Esophagus squamous epithelium (tissue), 4 donors: ENCODE measurements at regions not wholly inside any gene's neighbourhood (a gene's known extent, or its start where the extent isn't known, plus 50 kb on each side); places are given as distances from the start of the nearest gene placed in this dataset.

Experiments
- POLR2A ChIP-seq, 4 donors: fragments of 450-650 bp; IDR thresholded peaks; one replicate each; pipeline ENCODE4 v1.6.1; 2017; ENCODE audit warnings: antibody characterized with exemption in 4 of 4, mild to moderate bottlenecking in 4 of 4, moderate library complexity in 3 of 4
- TF ChIP-seq, protein P1 (sequence below), 6 experiments: fragments of 450-650 bp in 4 of 6; fragments of 200-600 bp in 2 of 6; sonication (generic) in 2 of 6; IDR thresholded peaks; one replicate each; pipeline ENCODE4 v1.5.1; 2016 to 2019; ENCODE audit warnings: antibody characterized with exemption in 6 of 6, mild to moderate bottlenecking in 4 of 6, moderate library complexity in 4 of 6

DNA sequence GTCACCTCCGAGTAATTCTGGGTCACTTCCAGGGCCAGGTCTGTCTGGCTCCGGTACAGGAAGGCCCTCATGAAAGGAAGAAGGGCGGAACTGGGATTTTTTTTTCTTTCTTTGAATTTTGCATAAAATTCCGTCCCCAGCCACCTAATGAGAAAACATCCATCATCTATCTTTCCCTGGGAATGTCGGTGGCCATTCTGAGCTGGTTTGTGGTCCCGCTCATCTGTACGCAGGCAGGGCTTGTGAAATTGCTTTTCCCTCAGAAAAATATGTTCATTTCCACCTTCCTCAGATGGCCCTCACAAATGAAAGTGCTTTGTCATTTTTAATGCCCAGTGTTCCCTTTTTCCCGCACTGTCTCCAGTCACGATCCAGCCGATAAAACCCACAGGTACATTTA, 353.0 kb upstream of the ZFHX3 start:
- TF ChIP-seq POLR2A (IDR thresholded peaks at IDR 0.05): no peak
- TF ChIP-seq, protein P1, sequence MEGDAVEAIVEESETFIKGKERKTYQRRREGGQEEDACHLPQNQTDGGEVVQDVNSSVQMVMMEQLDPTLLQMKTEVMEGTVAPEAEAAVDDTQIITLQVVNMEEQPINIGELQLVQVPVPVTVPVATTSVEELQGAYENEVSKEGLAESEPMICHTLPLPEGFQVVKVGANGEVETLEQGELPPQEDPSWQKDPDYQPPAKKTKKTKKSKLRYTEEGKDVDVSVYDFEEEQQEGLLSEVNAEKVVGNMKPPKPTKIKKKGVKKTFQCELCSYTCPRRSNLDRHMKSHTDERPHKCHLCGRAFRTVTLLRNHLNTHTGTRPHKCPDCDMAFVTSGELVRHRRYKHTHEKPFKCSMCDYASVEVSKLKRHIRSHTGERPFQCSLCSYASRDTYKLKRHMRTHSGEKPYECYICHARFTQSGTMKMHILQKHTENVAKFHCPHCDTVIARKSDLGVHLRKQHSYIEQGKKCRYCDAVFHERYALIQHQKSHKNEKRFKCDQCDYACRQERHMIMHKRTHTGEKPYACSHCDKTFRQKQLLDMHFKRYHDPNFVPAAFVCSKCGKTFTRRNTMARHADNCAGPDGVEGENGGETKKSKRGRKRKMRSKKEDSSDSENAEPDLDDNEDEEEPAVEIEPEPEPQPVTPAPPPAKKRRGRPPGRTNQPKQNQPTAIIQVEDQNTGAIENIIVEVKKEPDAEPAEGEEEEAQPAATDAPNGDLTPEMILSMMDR (IDR thresholded peaks at IDR 0.05): no peak
